ENCODE measurements at regions not wholly inside any gene's neighbourhood (a gene's known extent, or its start where the extent isn't known, plus 50 kb on each side); places are given as distances from the start of the nearest gene placed in this dataset.

DNA sequence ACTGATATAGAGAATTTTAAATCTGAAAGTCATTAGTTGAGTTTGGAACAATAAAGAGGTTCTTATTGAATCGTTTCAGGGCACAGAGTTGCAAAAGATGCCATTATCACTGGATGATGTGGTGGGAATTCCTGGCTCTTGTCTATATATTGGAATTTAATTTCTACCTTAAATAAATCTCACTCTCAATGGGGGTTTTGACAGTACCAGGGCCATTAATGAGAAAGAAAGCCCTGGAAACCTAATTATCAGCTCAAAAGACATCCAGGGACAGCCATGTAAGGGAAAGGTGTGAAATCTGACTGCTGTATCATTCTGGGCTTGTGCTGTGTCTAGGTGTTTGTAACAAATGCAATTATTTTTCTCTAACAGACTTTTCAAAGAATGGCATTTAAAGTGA, 285.7 kb downstream of the TBL1XR1 start:
- Histone ChIP-seq H3K9me3 (ENCODE audit: control insufficient read depth in 2 of 3, low read length in 3 of 3) (no peaks in the 10 kb centered on the region), H3K27me3 (ENCODE audit: control insufficient read depth in 2 of 2, insufficient read depth in 2 of 2, low read length in 2 of 2) (no peaks in the 10 kb centered on the region), H3K27ac (ENCODE audit: low read depth, low read length) (no peak overlapping the region), H3K36me3 (ENCODE audit: control insufficient read depth in 2 of 3, insufficient read depth in 3 of 3, low read length in 3 of 3) (no peaks in the 10 kb centered on the region), H3K4me1 (ENCODE audit: control insufficient read depth in 2 of 2, insufficient read depth in 2 of 2, low read length in 2 of 2) (no peaks in the 10 kb centered on the region), H3K4me3 (ENCODE audit: low read length) (no peak overlapping the region)
- Mint-ChIP-seq H3K27me3 (peaks cover 0 to 6% (median 0%) of the 10 kb centered on the region in 5 donors), H3K36me3 (no peaks in the 10 kb centered on the region), H3K4me1 (no peaks in the 10 kb centered on the region), H3K27ac (no peak overlapping the region), H3K9me3 (no peaks in the 10 kb centered on the region), H3K4me3 (no peak overlapping the region)
- POLR2A ChIA-PET, result no interaction called here
- CTCF ChIA-PET, result no interaction called here
- no peak for DNase-seq
- ATAC-seq, result no peak
- intact Hi-C loops (cut with micrococcal nuclease), result no loop called here

DNA sequence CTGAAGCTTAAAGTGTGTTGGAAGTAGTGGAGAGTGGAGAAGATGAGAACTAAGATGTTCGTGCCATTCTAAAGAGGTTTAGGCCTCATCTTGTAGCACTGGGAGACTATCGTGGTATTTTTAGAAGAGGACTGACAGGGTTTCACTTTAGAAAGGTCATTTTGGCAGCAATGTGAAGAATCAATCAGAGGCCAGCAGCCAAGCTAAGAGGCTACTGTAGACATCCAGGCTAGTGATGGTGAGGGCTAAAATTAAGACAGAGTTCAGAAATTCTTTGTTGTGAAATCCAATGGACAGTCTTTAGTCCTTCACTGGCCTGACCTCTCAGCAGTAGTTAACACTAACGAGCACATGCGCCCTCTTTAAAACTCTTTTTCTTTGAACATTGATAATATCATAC, 288.2 kb downstream of the TBL1XR1 start:
- ChIA-PET CTCF (no interaction called here), POLR2A (no interaction called here)
- no peaks in the 10 kb centered on the region for H3K27me3 ChIP-seq (ENCODE audit: control insufficient read depth in 2 of 2, insufficient read depth in 2 of 2, low read length in 2 of 2)
- ATAC-seq (no peak), DNase-seq (no peak)
- H3K36me3 ChIP-seq (ENCODE audit: control insufficient read depth in 2 of 3, insufficient read depth in 3 of 3, low read length in 3 of 3), result no peaks in the 10 kb centered on the region
- H3K4me1 ChIP-seq (ENCODE audit: control insufficient read depth in 2 of 2, insufficient read depth in 2 of 2, low read length in 2 of 2), result no peaks in the 10 kb centered on the region
- Mint-ChIP-seq H3K9me3 (no peaks in the 10 kb centered on the region), H3K27me3 (peaks cover 0 to 6% (median 2%) of the 10 kb centered on the region in 5 donors), H3K4me3 (no peak overlapping the region), H3K4me1 (no peaks in the 10 kb centered on the region), H3K27ac (no peak overlapping the region), H3K36me3 (no peaks in the 10 kb centered on the region)
- intact Hi-C loops (cut with micrococcal nuclease), result no loop called here
- no peak overlapping the region for H3K27ac ChIP-seq (ENCODE audit: low read depth, low read length)
- H3K4me3 ChIP-seq (ENCODE audit: low read length), result no peak overlapping the region
- H3K9me3 ChIP-seq (ENCODE audit: control insufficient read depth in 2 of 3, low read length in 3 of 3), result no peaks in the 10 kb centered on the region

DNA sequence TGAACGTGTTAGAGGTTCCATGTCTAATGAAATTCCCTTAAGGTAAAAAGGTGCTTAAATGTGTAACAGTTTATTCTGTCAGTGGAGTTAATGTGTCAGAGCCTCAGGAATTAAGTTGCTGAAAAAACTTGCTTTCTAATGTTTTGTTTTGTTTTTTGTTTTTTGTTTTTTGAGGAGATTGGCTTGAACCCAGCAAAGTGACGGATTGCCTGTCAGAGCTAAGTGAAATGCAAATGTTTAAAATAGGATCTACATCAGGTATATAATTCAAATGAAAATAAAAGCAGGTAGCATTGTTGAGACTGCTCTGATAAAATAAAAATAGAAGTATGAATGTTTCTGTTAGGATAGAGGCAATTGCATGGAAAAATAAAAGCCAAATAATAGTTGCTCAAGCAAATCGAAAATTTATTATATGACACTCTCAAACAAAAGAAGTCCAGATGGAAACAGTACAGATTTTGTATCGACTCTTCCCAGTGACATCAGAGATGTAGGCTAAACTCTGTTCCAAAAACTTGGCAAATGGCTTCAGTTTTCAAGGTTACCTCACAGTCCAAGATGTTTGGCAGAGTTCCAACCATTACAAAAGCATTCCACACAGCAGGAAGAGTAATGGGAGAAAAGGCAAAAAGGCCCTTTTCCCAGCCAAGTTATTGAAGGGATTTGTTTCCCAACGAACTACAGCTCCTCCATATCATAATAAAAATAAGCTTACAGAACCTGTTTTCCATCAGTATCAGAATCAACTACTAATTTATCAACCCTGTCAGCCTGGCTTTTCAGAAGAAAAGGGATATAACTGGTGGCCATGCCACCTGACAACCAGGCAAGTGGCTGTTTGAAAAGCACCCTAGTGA, 291.0 kb downstream of the TBL1XR1 start:
- intact Hi-C loops (cut with micrococcal nuclease), result no loop called here
- Mint-ChIP-seq H3K4me1 (no peaks in the 10 kb centered on the region), H3K9me3 (no peaks in the 10 kb centered on the region), H3K27me3 (peaks cover 3 to 15% (median 9%) of the 10 kb centered on the region in 5 donors), H3K4me3 (no peak overlapping the region), H3K27ac (no peak overlapping the region), H3K36me3 (no peaks in the 10 kb centered on the region)
- ChIA-PET POLR2A (no interaction called here), CTCF (no interaction called here)
- DNase-seq, result no peak
- Histone ChIP-seq H3K27me3 (ENCODE audit: control insufficient read depth in 2 of 2, insufficient read depth in 2 of 2, low read length in 2 of 2) (no peaks in the 10 kb centered on the region), H3K36me3 (ENCODE audit: control insufficient read depth in 2 of 3, insufficient read depth in 3 of 3, low read length in 3 of 3) (no peaks in the 10 kb centered on the region), H3K9me3 (ENCODE audit: control insufficient read depth in 2 of 3, low read length in 3 of 3) (no peaks in the 10 kb centered on the region), H3K4me3 (ENCODE audit: low read length) (no peak overlapping the region), H3K27ac (ENCODE audit: low read depth, low read length) (no peak overlapping the region), H3K4me1 (ENCODE audit: control insufficient read depth in 2 of 2, insufficient read depth in 2 of 2, low read length in 2 of 2) (no peaks in the 10 kb centered on the region)
- ATAC-seq, result no peak

DNA sequence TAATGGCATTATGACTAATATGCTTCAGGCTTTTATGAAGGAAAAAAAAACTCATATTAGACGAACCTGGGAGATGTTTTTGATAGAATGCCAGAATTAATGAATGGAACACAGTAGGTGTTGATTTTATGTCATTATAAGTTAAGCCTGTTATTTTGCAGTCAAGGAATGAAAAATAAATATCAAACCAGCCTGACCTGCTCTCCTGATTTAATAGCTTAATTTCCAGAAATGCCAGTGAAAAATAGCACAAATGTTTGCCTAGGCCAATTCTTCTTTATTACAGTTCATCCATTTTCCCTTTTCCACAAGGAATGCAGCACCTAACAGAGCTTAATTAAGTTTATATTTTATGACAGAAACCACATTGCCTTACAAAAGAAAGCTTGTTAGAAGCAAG, 292.0 kb downstream of the TBL1XR1 start:
- peaks cover 3 to 15% (median 4%) of the 10 kb centered on the region in 5 donors for H3K27me3 Mint-ChIP-seq
- Histone ChIP-seq H3K27ac (ENCODE audit: low read depth, low read length) (no peak overlapping the region), H3K27me3 (ENCODE audit: control insufficient read depth in 2 of 2, insufficient read depth in 2 of 2, low read length in 2 of 2) (no peaks in the 10 kb centered on the region), H3K36me3 (ENCODE audit: control insufficient read depth in 2 of 3, insufficient read depth in 3 of 3, low read length in 3 of 3) (no peaks in the 10 kb centered on the region), H3K9me3 (ENCODE audit: control insufficient read depth in 2 of 3, low read length in 3 of 3) (no peaks in the 10 kb centered on the region), H3K4me1 (ENCODE audit: control insufficient read depth in 2 of 2, insufficient read depth in 2 of 2, low read length in 2 of 2) (no peaks in the 10 kb centered on the region), H3K4me3 (ENCODE audit: low read length) (no peak overlapping the region)
- DNase-seq (no peak), ATAC-seq (no peak)
- CTCF ChIA-PET, result no interaction called here
- H3K4me3 Mint-ChIP-seq, result no peak overlapping the region
- POLR2A ChIA-PET, result no interaction called here
- intact Hi-C loops (cut with micrococcal nuclease), result no loop called here
- H3K36me3 Mint-ChIP-seq, result no peaks in the 10 kb centered on the region
- H3K27ac Mint-ChIP-seq, result no peak overlapping the region
- no peaks in the 10 kb centered on the region for H3K4me1 Mint-ChIP-seq
- H3K9me3 Mint-ChIP-seq, result no peaks in the 10 kb centered on the region

DNA sequence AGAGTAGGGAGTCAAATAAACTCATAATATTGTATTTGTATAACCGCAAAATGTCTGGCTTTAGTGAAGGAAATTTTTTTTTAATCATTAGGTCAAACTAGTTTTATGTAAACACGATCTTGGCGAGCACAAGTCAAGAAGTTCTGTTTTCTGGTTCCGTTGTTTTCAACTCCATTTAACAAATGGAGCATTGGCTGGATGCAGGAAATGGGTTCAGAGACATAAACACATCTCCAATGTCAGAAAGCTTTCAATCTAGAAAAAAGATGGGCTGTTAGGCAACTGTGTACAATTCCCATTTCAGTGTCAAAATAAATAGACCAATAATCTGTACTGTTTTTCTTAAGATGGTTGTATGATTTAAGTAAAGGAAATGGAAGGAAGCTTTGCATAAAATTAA, 292.8 kb downstream of the TBL1XR1 start:
- POLR2A ChIA-PET, result no interaction called here
- no peaks in the 10 kb centered on the region for H3K4me1 Mint-ChIP-seq
- H3K4me3 Mint-ChIP-seq, result no peak overlapping the region
- Histone ChIP-seq H3K36me3 (ENCODE audit: control insufficient read depth in 2 of 3, insufficient read depth in 3 of 3, low read length in 3 of 3) (no peaks in the 10 kb centered on the region), H3K27ac (ENCODE audit: low read depth, low read length) (no peak overlapping the region), H3K4me1 (ENCODE audit: control insufficient read depth in 2 of 2, insufficient read depth in 2 of 2, low read length in 2 of 2) (no peaks in the 10 kb centered on the region), H3K4me3 (ENCODE audit: low read length) (no peak overlapping the region), H3K27me3 (ENCODE audit: control insufficient read depth in 2 of 2, insufficient read depth in 2 of 2, low read length in 2 of 2) (no peaks in the 10 kb centered on the region), H3K9me3 (ENCODE audit: control insufficient read depth in 2 of 3, low read length in 3 of 3) (no peaks in the 10 kb centered on the region)
- peaks cover 3 to 21% (median 12%) of the 10 kb centered on the region in 5 donors for H3K27me3 Mint-ChIP-seq
- CTCF ChIA-PET, result no interaction called here
- H3K36me3 Mint-ChIP-seq, result no peaks in the 10 kb centered on the region
- no peak for DNase-seq
- H3K27ac Mint-ChIP-seq, result no peak overlapping the region
- intact Hi-C loops (cut with micrococcal nuclease), result no loop called here
- no peak for ATAC-seq
- H3K9me3 Mint-ChIP-seq, result no peaks in the 10 kb centered on the region

DNA sequence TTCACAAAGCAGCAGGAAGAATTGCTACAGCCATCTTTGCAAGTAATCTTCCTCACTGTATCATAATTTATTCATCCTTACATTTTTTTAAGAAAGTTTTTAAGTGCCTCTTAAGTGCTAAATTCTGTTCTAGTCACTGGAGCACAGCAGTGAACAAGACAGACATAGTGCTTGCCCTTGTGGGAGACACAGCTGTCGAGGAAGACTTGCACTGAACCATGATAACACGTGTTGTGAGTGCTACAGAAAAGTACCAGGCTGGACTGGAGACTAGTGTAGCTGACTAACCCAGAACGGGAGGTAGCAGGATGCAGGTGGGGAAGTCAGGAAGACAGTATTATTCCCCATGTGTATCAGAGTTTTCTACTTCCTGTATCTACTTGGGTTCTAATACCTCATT, 300.6 kb downstream of the TBL1XR1 start:
- H3K36me3 Mint-ChIP-seq, result peaks cover 0 to 4% (median 0%) of the 10 kb centered on the region in 5 donors
- Histone ChIP-seq H3K27ac (ENCODE audit: low read depth, low read length) (no peak overlapping the region), H3K9me3 (ENCODE audit: control insufficient read depth in 2 of 3, low read length in 3 of 3) (no peaks in the 10 kb centered on the region), H3K36me3 (ENCODE audit: control insufficient read depth in 2 of 3, insufficient read depth in 3 of 3, low read length in 3 of 3) (no peaks in the 10 kb centered on the region), H3K4me1 (ENCODE audit: control insufficient read depth in 2 of 2, insufficient read depth in 2 of 2, low read length in 2 of 2) (no peaks in the 10 kb centered on the region), H3K4me3 (ENCODE audit: low read length) (no peak overlapping the region), H3K27me3 (ENCODE audit: control insufficient read depth in 2 of 2, insufficient read depth in 2 of 2, low read length in 2 of 2) (no peaks in the 10 kb centered on the region)
- H3K4me3 Mint-ChIP-seq, result no peak overlapping the region
- ChIA-PET CTCF (no interaction called here), POLR2A (no interaction called here)
- intact Hi-C loops (cut with micrococcal nuclease), result no loop called here
- H3K4me1 Mint-ChIP-seq, result no peaks in the 10 kb centered on the region
- no peak for DNase-seq
- H3K27me3 Mint-ChIP-seq, result peaks cover 0 to 41% (median 34%) of the 10 kb centered on the region in 5 donors
- H3K9me3 Mint-ChIP-seq, result peaks cover 0 to 14% (median 4%) of the 10 kb centered on the region in 11 donors
- H3K27ac Mint-ChIP-seq, result no peak overlapping the region
- ATAC-seq, result no peak

DNA sequence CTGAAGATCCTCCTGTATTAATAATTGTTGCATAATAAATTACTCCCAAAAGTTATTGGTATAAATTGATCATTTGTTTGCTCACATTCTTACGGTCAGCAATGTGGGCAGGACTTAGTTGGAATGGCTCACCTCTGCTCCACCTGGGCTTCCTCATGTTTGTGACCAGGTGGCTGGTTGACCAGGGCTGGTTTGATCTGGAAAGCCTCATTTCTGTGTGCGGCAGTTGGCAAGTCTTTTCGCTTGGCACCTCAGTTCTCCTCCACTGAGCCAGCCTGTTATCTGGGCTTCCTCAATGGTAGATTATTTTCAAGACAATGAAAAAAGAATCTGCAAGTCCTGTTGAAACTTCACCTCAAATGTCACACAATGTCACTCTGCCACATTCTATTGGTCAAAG, 301.1 kb downstream of the TBL1XR1 start:
- CTCF ChIA-PET, result no interaction called here

More for the DNA sequence above, 301.1 kb downstream of the TBL1XR1 start:
- H3K4me1 ChIP-seq (ENCODE audit: control insufficient read depth in 2 of 2, insufficient read depth in 2 of 2, low read length in 2 of 2), result no peaks in the 10 kb centered on the region
- POLR2A ChIA-PET, result no interaction called here
- Mint-ChIP-seq H3K9me3 (peaks cover 0 to 14% (median 4%) of the 10 kb centered on the region in 11 donors), H3K4me3 (no peak overlapping the region), H3K36me3 (peaks cover 0 to 4% (median 0%) of the 10 kb centered on the region in 5 donors), H3K4me1 (no peaks in the 10 kb centered on the region), H3K27me3 (peaks cover 0 to 36% (median 33%) of the 10 kb centered on the region in 5 donors), H3K27ac (no peak overlapping the region)
- H3K27ac ChIP-seq (ENCODE audit: low read depth, low read length), result no peak overlapping the region
- intact Hi-C loops (cut with micrococcal nuclease), result no loop called here
- no peaks in the 10 kb centered on the region for H3K27me3 ChIP-seq (ENCODE audit: control insufficient read depth in 2 of 2, insufficient read depth in 2 of 2, low read length in 2 of 2)
- H3K36me3 ChIP-seq (ENCODE audit: control insufficient read depth in 2 of 3, insufficient read depth in 3 of 3, low read length in 3 of 3), result no peaks in the 10 kb centered on the region
- ATAC-seq (no peak), DNase-seq (no peak)
- no peaks in the 10 kb centered on the region for H3K9me3 ChIP-seq (ENCODE audit: control insufficient read depth in 2 of 3, low read length in 3 of 3)
- H3K4me3 ChIP-seq (ENCODE audit: low read length), result no peak overlapping the region
